Activated T-helper 9 cell treated with anti-CD3 and anti-CD28 coated beads, Interleukin-2, amount 50 U/mL, for 16 hours (primary cell): ENCODE measurements at regions not wholly inside any gene's neighbourhood (a gene's known extent, or its start where the extent isn't known, plus 50 kb on each side); places are given as distances from the start of the nearest gene placed in this dataset.

Experiments
- DNase-seq: peaks from one replicate; pipeline ENCODE4 v3.0.0-alpha.2; 2020; ENCODE audit warnings: low read depth

DNA sequence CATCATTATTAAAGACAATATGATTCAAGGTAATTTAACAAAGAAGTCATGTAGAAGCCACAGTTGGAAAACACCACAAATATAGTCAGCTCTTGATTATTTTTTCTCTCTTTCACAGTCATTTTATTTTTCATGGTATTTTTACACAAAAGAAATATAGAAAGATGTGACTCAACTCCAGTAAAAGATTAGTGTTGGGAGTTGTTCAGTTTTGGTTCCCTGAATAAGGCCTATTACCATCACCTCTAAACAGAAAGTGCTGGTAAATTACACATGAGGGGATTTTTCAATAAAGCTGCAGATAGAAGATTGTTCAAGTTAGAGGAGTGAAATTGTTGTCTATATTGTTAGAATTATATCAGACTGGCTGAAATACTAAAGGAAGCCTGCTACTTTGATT lies 107.0 kb downstream of the DDIT4L start:
- no peak for DNase-seq

DNA sequence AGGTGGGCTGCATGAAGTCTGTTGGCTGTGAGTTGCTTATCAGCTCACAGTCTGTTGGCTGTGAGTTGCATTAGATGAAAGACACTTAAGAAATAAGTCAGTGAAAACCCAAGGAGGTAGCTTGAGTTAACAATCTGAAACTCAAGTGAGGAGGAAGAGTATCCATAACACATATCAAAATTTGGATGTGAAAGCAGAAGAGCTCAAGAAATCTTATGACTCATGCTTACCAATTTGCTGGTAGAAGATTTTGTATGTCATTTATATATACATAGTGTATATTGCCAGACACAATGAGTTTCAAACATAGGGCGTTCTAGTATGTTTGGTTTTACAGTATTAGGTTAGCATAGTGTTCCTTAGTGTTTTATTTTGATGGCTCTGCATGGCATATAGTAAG lies 107.4 kb downstream of the DDIT4L start:
- DNase-seq = no peak

DNA sequence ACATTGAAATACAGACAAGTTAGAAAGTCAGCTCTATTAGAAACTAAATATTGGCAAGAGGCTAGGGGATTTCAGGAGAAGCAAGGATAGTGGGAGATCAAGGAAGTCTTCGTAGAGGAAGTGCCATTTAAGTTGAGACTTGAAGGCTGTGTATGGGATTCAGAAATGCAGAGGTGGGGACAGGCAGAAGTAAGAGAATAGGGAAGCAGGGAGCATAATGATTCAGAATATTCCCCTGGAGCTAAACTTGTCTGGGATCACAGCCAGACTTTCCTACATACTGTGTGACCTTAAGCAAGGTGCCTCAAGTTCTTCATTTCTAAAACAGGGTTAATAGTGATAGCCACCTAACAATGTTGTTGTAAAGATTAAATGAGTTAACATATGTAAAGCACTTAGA lies 108.8 kb downstream of the DDIT4L start:
- DNase-seq = no peak

DNA sequence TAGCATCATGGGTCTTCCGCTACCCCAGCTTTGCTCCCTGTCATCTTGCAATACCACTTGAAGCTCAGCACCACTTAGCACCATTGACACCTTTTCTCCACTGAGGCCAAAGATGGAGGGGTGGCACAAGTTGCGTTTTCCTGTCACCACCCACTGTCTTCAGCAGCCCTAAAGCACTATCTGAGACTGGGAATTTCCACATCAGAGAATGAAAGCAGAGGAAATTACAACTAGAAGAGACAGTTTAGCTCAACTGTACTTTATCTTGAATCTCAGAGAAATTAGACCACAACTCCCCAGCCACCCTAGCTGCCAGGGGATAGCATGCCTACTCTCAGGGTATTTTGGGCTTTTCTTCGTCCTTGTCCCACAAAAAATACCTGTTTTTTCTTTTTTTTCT lies 111.0 kb downstream of the DDIT4L start:
- DNase-seq = no peak

DNA sequence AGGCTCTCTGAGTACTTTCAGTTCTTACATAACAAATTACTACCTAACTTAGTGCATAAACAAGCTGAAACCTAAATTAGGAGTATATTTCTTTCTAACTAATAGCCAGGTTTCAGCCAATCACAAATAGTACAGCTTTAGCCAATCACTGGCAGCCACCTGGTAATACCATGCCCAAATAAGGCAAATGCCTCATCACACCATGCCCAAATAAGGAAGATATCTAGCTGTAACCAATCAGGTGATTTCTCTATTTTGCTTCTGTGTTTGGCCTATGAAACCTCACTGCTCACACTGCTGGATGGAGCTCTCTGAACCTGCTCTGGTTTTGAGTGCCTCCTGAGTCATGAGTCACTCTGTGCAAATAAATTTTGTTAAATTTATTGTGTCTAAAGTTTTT lies 113.5 kb downstream of the DDIT4L start:
- no peak for DNase-seq

DNA sequence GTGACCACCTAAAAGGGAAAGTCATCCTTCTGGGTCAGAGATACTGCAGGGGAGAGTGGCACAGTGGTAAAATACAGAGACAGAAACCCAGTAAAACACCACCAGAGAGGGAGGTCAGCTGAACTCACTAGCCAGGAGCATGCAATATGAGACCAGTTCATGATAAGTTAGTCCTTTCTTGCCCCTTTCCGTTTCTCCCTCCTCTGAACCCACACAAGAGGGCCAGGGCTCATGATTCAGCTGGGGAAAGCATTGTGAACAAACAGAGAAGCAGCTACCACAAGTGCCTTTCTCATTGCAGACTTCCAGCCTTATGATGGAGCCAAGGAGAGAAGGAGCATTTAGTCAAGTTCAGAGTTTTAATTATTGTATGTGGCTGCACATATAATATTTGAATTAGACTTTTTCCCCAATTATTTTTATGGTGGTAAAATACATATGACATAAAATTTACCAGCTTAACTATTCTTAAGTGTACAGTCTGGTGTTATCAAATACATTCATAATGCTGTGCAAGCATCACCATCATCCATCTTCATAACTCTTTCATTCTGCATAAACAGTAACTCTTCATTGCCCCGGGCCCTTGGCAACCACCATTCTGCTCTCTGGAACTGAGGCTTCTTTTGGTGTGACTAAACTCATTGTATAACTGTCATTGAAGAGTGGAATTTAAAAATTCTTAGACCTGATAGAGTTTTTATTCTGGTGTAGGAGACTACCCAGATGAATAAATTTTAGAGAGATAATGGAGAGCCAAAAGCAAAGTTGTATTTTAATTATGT lies 114.6 kb downstream of the DDIT4L start:
- no peak for DNase-seq

DNA sequence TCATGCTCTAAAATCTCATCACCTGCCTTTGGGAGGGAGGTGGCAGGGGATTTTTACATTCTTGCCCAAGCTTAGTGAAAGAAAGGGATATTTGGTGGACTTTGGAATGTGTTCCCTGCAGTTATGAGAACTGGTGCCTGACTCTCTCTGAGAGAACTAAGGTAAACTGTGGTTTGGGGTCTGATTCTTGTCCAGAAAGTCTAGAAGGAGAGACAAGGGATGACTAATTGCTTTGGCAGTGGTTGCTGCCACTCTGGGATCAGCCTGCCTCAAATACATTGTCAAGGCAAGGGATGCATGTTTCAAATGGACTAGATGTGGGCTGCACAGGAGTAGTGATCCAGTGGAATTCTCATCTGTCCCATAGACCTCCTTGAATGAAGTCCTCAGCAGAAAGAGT lies 115.2 kb downstream of the DDIT4L start:
- DNase-seq = no peak

DNA sequence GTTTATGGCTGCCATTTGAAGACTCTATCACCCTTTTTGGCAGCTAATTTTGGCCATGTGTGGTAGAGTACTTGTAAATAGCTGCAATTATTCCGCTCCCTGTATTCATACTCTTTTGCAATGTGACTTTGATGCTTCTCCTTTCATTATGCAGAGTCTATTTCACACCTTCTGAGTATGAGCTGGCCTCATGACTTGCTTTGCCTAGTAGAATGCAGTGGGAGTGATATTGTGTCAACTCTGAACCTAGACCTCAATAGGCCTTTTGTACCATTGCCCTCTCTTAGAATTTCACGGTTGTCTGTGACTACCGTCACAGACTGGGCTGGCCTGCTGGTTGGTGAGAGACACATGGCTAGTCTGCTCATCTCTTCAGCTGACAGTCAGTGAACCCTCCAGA lies 118.8 kb downstream of the DDIT4L start:
- DNase-seq = no peak

DNA sequence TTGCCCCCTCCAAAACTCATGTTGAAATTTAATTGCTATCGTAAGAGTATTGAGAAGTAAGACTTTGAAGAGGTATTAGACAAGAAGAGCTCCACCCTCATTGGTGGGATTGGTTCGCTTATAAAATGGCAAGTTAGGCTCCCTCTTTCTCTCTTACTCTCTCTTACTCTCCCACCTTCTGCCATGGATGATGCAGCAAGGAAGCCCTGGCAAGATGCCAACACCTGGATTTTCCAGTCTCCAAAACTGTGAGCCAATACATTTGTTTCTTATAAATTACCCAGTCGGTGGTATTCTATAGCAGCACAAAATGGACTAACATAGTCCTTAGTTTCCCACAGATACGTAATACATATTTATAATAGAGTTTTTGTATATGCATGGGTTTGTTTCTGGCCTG lies 119.4 kb downstream of the DDIT4L start:
- DNase-seq = no peak

DNA sequence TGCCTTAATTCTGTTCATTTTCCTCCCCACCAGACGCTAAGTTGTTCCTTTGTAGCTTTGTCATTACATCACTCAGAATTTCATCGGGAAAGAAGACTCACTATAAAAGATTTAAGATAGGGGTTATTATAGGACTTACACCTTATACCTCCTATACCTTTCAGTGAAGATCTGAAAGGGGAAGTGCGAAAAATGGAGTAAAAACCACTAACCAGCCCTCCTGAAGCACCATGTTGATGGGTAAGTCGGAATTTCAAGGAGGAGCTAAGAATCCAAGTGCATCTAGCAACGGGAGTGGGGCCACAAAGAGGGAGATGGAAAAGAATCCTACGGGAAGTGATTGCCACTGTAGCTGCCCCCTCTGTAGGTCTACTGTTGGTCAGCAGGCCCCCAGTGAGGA lies 119.1 kb upstream of the H2AZ1 start:
- DNase-seq = no peak

DNA sequence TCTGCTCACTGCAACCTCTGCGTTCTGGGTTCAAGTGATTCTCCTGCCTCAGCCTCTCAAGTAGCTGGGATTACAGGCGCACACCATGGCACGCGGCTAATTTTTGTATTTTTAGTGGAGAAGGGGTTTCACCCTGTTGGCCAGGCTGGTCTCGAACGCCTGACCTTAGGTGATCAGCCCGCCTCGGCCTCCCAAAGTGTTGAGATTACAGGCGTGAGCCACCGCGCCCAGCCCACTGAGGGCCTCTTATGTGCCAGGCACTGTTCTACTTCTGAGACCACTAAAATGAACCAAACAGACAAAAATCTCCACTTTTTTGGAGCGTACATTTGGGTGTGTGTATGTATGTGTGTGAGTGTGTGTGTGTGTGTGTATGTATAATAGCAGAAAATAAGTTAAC lies 117.2 kb upstream of the H2AZ1 start:
- no peak for DNase-seq

DNA sequence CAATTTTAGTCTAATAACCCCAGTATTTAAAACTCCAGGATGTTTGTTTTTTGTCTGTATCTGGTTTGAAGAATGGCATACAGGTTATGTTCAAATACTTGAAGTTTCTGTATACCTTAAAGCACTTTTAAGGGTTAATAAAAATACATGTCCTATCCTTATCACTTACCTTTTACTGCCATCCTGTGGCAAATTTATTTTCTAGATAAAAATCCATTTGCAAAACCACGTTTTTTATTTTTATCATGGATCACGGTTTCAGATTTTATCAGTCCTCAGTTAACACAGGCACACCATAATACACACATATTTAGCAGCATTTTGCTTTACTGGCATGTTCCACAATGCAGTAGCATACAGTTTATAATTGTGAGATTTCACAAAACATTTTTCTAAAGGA lies 113.3 kb upstream of the H2AZ1 start:
- DNase-seq = no peak

DNA sequence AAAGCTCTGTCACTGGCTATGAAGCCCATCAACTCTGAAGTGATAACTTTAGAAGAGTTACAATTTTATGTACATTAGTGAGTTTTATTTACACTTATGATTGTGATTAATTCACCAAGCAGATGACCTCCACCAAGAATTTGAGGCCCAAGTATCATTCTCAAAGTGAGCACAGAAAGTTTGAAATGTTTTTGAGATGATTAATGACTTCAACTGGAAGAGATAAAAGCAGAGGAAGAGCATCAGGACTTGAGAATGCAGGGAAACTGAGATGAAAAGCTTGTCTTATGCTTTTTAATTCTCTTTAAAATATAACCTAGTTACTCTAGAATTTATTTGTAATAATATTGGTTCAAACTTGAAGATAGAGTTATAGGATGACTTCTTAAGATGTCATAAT lies 112.8 kb upstream of the H2AZ1 start:
- no peak for DNase-seq

DNA sequence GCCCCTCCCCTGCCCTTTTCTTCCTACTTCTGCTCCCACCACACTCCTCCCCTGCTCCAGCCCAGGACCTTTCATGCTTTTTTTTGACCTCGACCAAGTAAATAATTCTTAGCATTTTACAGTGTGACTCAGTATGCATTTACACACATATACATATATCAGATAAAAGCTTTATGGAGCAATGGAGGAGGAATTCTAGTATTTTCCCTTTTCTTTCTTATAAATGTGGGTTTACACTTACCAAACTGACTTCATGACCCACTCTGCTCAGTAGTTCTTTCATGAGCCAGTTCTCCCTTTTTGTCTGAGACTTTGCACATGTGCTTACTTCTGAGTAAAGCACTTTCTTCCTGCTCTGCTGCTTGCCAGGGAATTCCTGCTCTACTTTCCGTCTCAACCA lies 111.8 kb upstream of the H2AZ1 start:
- DNase-seq = no peak

DNA sequence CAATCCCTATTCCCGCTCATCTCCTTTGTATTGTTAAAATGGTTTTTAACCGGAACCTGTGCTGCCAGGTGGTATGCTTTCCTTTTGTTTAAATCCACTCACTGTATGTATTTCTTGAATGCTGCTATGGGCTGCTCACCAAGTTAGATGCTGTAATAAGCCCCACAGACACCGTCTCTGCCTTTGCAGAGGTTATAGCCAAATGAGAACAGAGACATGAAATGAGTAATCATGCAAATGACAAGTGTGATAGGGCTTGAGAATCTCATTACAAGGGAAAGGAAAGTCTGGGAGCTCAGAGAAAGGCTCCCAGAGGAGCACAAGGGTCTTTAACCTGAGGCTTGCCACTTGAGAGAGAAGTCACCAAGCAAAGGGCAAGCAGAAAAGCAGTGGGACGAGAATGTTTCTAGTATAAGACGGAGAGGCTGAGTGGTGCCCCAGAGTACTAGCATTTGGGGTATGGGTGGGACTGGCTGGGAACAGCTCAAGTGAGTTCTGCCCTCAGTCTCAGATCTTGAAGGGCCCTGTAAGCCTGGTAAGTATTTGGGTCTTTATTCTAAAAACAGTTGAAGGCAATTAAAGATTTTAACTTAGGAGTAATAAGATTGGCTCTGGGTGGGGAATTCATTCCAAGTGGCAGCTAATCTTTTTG lies 110.8 kb upstream of the H2AZ1 start:
- no peak for DNase-seq

DNA sequence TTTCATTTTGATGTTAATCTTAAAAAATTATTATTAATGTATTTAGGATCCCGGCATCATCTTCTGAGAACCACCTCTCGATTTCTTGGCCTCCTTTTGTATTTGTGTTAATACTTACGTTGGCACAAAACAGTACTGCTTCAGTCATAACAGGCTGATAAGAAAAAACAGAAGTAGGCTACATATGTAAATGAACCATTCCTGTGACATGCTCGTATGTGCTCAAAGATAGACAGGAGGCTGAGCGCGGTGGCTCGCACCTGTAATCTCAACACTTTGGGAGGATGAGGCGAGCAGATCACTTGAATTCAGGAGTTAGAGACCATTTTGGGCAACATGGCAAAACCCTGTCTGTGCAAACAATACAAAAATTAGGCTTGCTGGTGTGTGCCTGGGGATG lies 109.4 kb upstream of the H2AZ1 start:
- DNase-seq = no peak

DNA sequence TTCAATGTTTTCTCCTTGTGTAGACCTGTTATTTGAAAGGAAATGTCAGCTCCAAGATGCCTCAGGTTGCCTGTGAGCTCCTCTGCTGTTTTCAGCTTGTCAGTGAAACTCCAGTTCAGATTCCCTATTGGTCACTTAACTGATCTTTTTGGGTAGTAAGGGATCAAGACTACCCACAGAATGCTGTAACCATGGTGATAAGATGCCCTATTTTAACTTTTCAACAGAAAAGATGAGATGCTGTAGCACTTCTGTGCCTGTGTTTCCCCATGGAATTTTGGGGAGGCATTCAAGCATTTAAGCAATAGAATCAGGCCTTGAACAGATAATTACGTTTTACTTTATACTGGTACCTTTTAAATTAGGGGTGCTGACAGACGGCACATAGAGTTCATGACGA lies 106.6 kb upstream of the H2AZ1 start:
- DNase-seq = no peak

DNA sequence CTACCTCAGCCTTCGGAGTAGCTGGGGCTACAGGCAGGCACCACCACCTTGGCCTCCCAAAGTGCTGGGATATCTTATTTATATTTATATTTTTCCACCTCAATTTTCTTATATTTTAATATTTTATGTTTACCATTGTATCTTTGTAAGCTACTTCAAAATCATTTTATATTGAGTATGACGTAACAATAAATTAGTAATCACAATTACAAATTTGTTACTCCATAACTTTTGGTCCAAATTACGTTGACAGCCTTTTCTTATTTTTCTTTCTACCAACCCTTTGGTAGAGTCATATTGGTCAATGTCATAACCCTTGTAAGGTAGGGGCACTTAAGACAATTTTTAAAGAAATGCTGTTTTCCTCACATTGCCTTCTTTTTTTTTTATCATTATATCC lies 104.0 kb upstream of the H2AZ1 start:
- no peak for DNase-seq

DNA sequence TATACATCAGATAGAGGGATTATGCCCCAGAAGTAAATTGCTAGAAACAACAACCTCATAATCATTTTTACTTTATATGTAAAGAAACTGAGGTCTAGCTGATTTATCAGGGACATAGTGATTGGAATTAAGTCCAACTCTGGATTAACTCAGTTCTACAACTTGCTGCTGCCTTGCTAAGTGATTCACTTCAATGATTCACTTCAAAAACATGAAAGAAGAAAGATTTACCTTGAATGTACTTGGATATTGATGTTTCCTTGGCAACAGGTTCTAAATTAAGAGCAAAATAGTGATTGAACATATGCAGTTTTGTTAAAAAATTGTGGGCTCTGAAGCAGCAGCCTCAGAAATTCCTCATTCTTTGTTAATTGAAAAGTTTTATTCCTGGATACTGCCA lies 99.8 kb upstream of the H2AZ1 start:
- no peak for DNase-seq

DNA sequence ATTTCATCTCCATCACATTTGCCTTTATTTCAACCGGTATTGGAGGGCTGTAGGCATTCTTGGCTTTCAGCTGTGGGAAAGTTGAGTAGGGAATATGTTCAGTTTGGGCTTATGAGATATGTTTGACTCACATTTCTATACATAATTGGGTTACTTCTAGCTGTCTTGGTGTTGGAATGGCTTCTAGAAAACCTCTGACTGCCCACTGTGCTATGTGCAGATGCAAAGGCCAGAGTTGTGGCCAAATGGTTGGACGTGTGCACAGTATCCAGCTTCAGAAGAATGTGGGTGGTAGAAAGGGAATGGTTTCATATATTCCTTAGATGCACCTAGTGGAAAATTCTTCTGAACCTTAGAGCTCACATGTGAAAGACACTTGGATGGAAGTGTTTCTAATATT lies 92.6 kb upstream of the H2AZ1 start:
- no peak for DNase-seq

DNA sequence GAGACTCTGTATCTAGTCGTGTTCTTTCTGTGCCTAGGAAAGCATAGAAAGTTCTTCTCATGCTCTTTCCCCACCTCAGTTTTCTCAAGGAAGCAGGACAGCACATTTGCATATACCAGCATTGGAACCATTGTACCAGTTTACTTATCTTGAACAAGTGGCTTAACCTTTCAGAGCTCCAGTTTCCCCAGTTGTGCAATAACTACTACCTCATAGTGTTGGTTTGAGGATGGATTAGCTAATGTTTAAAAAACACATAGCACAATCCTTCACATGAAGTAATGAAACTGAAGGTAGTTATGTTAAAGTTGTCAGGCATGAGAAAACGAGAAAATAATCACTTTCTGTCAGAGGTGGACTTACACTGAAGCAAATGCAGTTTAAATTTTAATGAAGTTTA lies 92.2 kb upstream of the H2AZ1 start:
- no peak for DNase-seq

DNA sequence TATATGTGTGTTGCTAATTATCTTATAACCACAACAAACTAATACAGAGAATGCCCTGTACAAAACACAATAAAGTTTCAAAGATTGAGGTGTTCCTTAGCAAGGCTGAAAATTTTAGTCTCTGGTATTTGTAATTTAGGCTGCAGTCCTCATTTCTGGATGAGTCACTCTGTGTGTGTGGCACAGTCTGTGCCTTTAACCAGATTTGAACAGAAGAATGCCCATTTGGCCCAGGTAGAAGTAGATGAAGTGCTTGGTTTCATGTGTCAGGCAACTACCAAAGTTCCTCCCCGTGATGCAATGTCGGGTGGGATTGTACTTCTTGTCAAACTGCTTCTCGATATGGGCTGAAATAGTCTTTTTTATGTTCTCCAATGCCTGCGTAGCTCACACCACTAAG lies 91.6 kb upstream of the H2AZ1 start:
- DNase-seq = no peak

DNA sequence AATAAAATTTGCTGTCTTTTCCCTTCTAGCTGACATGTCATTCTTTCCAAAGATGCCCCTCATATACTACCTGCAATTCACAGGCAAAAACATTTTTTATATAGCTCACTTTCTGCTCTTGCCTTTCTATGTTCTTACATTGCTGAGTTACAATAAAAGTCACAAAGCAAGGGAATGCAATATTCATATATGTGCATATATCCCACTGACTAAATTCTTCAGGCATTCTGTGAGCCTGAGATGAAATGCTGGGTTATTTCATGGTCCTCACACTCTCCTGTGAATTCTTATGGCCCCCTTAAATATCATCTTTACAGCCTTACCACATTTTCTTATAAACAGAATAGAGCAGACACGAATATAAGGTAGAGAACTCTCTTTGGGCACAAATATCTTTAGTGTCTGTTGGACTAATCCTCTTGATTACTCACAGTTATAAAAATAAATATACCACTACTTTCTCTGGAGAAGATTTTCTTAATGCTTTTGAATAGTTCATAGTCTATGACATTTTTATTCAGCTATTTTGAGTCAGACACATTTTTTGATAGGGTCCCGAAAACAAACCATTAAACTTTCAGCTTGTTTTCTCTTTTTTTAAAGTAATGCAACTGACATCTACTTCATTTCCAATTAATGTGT lies 84.1 kb upstream of the H2AZ1 start:
- no peak for DNase-seq

DNA sequence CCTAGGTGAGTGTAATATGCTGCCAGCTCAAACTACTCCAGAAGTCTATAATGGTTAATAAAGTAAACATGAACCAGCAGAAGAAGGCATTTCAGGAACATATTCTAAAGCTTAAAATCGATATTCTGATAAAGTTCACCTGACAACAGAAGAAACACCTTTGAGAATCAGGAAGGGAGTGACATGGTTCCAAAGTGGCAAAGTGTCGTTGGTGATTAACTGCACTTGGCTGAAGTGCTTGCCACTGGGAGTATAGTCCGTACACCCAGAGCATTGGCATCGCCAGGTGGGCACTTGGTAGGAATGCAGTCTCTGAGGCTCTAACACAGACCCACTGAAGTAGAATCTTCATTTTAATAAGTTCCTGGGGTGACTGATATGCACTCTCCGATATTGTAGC lies 76.0 kb upstream of the H2AZ1 start:
- DNase-seq = no peak
